A549 (cell line): ENCODE measurements at regions not wholly inside any gene's neighbourhood (a gene's known extent, or its start where the extent isn't known, plus 50 kb on each side); places are given as distances from the start of the nearest gene placed in this dataset.
"Not testable (repeated sequence)": the region's sequence is repeated elsewhere in the genome, so short reads cannot be mapped to it uniquely, and the experiment has no call there.

Source experiments
- EP300 ChIP-seq, 2 experiments: fragments of >200 bp; sonication (Bioruptor Twin); formaldehyde crosslinking; IDR thresholded peaks; 2 replicates in 1 of 2; 3 replicates in 1 of 2; pipeline ENCODE4 v1.6.1; 2016 to 2017
- TFCP2L1 ChIP-seq: fragments of 250-450 bp; sonication (Bioruptor Pico); IDR thresholded peaks from 2 replicates; pipeline ENCODE4 v1.5.0; 2021; ENCODE audit warnings: mild to moderate bottlenecking
- TF ChIP-seq, protein P1 (sequence below): fragments of >200 bp; sonication (Bioruptor Twin); formaldehyde crosslinking; IDR thresholded peaks from 3 replicates; pipeline ENCODE4 v1.5.1; 2016

DNA sequence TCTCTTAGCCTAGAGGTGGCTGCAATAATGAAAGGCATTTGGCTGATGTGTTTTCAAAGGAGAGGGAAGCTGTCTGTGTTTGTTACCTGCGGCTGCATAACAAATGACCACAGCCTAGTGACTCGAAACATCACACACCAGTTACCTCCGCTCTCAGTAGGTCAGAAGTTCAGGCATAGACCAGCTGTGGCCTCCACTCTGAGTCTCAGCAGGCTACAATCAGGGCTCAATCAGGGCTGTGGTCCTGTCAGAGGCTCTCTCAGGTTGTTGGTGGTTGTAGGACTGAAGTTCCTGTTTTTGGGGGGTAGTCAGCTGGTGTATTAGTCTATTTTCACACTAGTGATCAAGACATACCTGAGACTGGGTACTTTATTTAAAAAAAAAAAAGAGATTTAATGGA is 1381.5 kb downstream of the CDH12 start:
- TF ChIP-seq, protein P1, sequence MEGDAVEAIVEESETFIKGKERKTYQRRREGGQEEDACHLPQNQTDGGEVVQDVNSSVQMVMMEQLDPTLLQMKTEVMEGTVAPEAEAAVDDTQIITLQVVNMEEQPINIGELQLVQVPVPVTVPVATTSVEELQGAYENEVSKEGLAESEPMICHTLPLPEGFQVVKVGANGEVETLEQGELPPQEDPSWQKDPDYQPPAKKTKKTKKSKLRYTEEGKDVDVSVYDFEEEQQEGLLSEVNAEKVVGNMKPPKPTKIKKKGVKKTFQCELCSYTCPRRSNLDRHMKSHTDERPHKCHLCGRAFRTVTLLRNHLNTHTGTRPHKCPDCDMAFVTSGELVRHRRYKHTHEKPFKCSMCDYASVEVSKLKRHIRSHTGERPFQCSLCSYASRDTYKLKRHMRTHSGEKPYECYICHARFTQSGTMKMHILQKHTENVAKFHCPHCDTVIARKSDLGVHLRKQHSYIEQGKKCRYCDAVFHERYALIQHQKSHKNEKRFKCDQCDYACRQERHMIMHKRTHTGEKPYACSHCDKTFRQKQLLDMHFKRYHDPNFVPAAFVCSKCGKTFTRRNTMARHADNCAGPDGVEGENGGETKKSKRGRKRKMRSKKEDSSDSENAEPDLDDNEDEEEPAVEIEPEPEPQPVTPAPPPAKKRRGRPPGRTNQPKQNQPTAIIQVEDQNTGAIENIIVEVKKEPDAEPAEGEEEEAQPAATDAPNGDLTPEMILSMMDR: not testable (repeated sequence)
- not testable (repeated sequence) for TF ChIP-seq EP300 (IDR thresholded peaks at IDR 0.05); TFCP2L1 (CRISPR knock-in tag)
